OCI-LY1 (cell line): ENCODE measurements at regions not wholly inside any gene's neighbourhood (a gene's known extent, or its start where the extent isn't known, plus 50 kb on each side); places are given as distances from the start of the nearest gene placed in this dataset.

ENCODE experiments used
- H2AFZ ChIP-seq: fragments of 200-600 bp; sonication (generic), shearing (Covaris generic); 2 replicates; pipeline ENCODE4 v1.6.0; 2014; ENCODE audit warnings: antibody characterized with exemption, mild to moderate bottlenecking, low read length
- H3F3A ChIP-seq: fragments of 200-600 bp; sonication (generic), shearing (Covaris generic); 2 replicates; pipeline ENCODE4 v1.6.0; 2014; ENCODE audit warnings: mild to moderate bottlenecking, antibody characterized with exemption, low read length, moderate library complexity; ENCODE audit not compliant: insufficient read depth
- H3K27ac ChIP-seq: fragments of 200-600 bp; sonication (generic); 2 replicates; pipeline ENCODE4 v1.5.1; 2014; ENCODE audit warnings: low read length, mixed run types, mild to moderate bottlenecking, low read depth; ENCODE audit not compliant: poor library complexity, severe bottlenecking
- H3K27me3 ChIP-seq: fragments of 200-600 bp; sonication (generic); 2 replicates; pipeline ENCODE4 v1.6.0; 2014; ENCODE audit warnings: antibody characterized with exemption, mild to moderate bottlenecking, low read length, moderate library complexity; ENCODE audit not compliant: insufficient read depth
- H3K36me3 ChIP-seq: fragments of 200-600 bp; sonication (generic); 2 replicates; pipeline ENCODE4 v1.6.1; 2014; ENCODE audit warnings: mild to moderate bottlenecking, antibody characterized with exemption, low read length, moderate library complexity, mixed read lengths; ENCODE audit not compliant: insufficient read depth
- H3K4me1 ChIP-seq: fragments of 200-600 bp; sonication (generic); 2 replicates; pipeline ENCODE4 v1.5.1; 2014; ENCODE audit warnings: mild to moderate bottlenecking, low read length, moderate library complexity; ENCODE audit not compliant: insufficient read depth, severe bottlenecking
- H3K4me2 ChIP-seq: fragments of 200-600 bp; sonication (generic), shearing (Covaris generic); 2 replicates; pipeline ENCODE4 v1.6.1; 2014; ENCODE audit warnings: low read length
- H3K4me3 ChIP-seq: fragments of 200-600 bp; sonication (generic); 2 replicates; pipeline ENCODE4 v1.5.1; 2014; ENCODE audit warnings: low read length, low read depth, mild to moderate bottlenecking, mixed read lengths; ENCODE audit not compliant: poor library complexity, severe bottlenecking
- H3K79me2 ChIP-seq: fragments of 200-600 bp; shearing (Covaris generic); 2 replicates; pipeline ENCODE4 v1.6.1; 2016; ENCODE audit warnings: mixed run types, low read length, mixed read lengths; ENCODE audit not compliant: insufficient read depth
- H3K9ac ChIP-seq: fragments of 200-600 bp; sonication (generic), shearing (Covaris generic); 2 replicates; pipeline ENCODE4 v1.6.1; 2014; ENCODE audit warnings: mild to moderate bottlenecking, low read length, mixed read lengths
- H3K9me2 ChIP-seq: fragments of 200-600 bp; sonication (generic), shearing (Covaris generic); 2 replicates; pipeline ENCODE4 v1.6.1; 2014; ENCODE audit warnings: low read depth, mild to moderate bottlenecking, low read length, mixed read lengths
- H3K9me3 ChIP-seq: fragments of 200-600 bp; shearing (Covaris generic); 2 replicates; pipeline ENCODE4 v1.6.1; 2014; ENCODE audit warnings: low read length, mixed read lengths
- H4K20me1 ChIP-seq: fragments of 200-600 bp; sonication (generic), shearing (Covaris generic); 2 replicates; pipeline ENCODE4 v1.6.0; 2016; ENCODE audit warnings: mild to moderate bottlenecking, low read length; ENCODE audit not compliant: insufficient read depth
- EZH2 ChIP-seq: fragments of 200-600 bp; sonication (generic), shearing (Covaris generic); IDR thresholded peaks from 2 replicates; pipeline ENCODE4 v1.8.0; 2017; ENCODE audit warnings: borderline replicate concordance, mixed run types, mild to moderate bottlenecking, antibody characterized with exemption, low read length, moderate library complexity, mixed read lengths
- TF ChIP-seq, protein P1 (sequence below): fragments of 200-600 bp; sonication (generic), shearing (Covaris generic); IDR thresholded peaks from 2 replicates; pipeline ENCODE4 v1.5.1; 2017; ENCODE audit warnings: mild to moderate bottlenecking, antibody characterized with exemption, low read length, moderate library complexity, mixed read lengths

DNA sequence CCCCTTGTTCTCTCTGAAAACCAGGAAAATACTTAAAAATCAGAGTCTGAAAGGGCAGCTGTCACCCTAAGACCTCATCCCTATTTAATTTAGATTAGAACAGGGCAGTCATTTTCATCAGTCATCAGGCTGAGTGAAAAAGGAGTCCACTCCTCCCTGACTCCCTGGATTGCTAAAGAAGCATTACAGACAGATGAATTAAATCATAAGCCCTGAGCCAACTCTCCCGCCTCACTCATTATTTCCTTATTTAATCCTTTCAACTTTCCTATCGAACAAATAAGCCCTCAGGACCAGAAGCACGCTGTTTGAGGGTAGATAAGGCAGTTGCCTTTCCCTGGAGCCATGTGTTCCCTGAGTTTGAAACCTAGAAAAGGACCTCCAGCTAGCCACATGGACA lies 201.9 kb upstream of the ANKRD55 start:
- H2AFZ ChIP-seq = no peak overlapping the region
- no peak overlapping the region for H3K9ac ChIP-seq
- H3K36me3 ChIP-seq = no peaks in the 10 kb centered on the region
- H3K27ac ChIP-seq = no peak overlapping the region
- no peaks in the 10 kb centered on the region for H3K9me2 ChIP-seq
- H3K4me1 ChIP-seq = no peaks in the 10 kb centered on the region
- H3K79me2 ChIP-seq = no peaks in the 10 kb centered on the region
- no peak overlapping the region for H3K4me2 ChIP-seq
- no peak overlapping the region for H3K4me3 ChIP-seq
- TF ChIP-seq, protein P1, sequence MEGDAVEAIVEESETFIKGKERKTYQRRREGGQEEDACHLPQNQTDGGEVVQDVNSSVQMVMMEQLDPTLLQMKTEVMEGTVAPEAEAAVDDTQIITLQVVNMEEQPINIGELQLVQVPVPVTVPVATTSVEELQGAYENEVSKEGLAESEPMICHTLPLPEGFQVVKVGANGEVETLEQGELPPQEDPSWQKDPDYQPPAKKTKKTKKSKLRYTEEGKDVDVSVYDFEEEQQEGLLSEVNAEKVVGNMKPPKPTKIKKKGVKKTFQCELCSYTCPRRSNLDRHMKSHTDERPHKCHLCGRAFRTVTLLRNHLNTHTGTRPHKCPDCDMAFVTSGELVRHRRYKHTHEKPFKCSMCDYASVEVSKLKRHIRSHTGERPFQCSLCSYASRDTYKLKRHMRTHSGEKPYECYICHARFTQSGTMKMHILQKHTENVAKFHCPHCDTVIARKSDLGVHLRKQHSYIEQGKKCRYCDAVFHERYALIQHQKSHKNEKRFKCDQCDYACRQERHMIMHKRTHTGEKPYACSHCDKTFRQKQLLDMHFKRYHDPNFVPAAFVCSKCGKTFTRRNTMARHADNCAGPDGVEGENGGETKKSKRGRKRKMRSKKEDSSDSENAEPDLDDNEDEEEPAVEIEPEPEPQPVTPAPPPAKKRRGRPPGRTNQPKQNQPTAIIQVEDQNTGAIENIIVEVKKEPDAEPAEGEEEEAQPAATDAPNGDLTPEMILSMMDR = no peak
- no peak for TF ChIP-seq EZH2
- H3F3A ChIP-seq = no peaks in the 10 kb centered on the region
- H4K20me1 ChIP-seq = no peaks in the 10 kb centered on the region
- H3K9me3 ChIP-seq = no peaks in the 10 kb centered on the region
- H3K27me3 ChIP-seq = no peaks in the 10 kb centered on the region

DNA sequence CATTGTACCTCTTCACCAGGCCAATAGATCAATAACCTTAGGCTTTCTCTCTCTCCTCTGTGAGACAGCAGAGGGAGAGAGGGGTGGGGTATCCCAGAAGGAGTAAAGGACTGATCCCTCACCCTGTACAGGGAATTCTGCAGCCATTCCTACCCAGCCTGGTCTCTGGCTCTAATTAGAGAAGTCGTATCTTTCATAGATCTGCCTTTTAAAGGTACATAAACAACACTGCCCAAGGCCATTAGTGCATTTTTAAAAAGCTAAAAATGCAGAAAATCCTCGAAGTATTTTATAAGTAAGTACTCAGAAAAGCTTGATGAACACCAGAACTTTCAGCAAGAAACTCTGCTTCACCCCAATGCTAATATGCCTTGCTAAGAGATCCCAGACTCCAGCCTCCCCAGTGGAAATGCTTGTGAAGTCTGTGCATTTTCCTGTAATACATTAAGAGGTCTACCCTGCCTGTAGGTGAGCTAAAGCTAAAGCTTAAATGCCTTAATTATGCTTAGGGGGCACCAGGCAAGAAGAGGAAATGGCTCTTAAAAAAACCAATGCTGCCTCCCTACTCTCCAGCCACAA lies 200.0 kb upstream of the ANKRD55 start:
- no peaks in the 10 kb centered on the region for H3K27me3 ChIP-seq
- no peaks in the 10 kb centered on the region for H4K20me1 ChIP-seq
- H3K27ac ChIP-seq = no peak overlapping the region
- H3K9me2 ChIP-seq = no peaks in the 10 kb centered on the region
- no peak overlapping the region for H2AFZ ChIP-seq
- no peaks in the 10 kb centered on the region for H3K36me3 ChIP-seq
- no peaks in the 10 kb centered on the region for H3F3A ChIP-seq
- H3K9me3 ChIP-seq = no peaks in the 10 kb centered on the region
- H3K4me1 ChIP-seq = peaks cover 10% of the 10 kb centered on the region
- H3K79me2 ChIP-seq = no peaks in the 10 kb centered on the region
- TF ChIP-seq EZH2 = no peak
- TF ChIP-seq, protein P1 = no peak
- H3K9ac ChIP-seq = no peak overlapping the region
- no peak overlapping the region for H3K4me3 ChIP-seq
- H3K4me2 ChIP-seq = no peak overlapping the region

DNA sequence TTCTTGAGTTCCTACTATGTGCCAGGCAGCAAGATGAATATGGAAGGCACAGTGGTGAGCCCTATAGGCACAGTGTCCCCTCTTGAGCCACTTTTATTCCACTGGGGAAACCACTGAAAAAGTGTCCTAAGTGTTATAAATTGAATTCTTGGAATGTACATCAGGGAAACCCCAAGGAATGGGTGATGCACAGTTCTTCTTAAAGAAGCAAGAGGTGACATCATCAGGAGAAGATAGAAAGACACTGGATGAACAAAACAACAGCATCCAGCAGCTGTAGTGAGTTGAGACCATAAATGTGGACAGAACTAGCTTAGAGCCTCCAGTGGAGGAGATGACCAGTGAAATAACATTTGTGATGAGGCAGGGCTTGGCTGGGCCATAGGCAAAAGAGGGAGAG lies 199.2 kb upstream of the ANKRD55 start:
- no peaks in the 10 kb centered on the region for H3K9me2 ChIP-seq
- no peaks in the 10 kb centered on the region for H3K9me3 ChIP-seq
- no peak overlapping the region for H3K27ac ChIP-seq
- H3K4me3 ChIP-seq = no peak overlapping the region
- TF ChIP-seq, protein P1 = no peak
- no peak for TF ChIP-seq EZH2
- H3K36me3 ChIP-seq = no peaks in the 10 kb centered on the region
- no peaks in the 10 kb centered on the region for H3F3A ChIP-seq
- H3K79me2 ChIP-seq = no peaks in the 10 kb centered on the region
- H3K9ac ChIP-seq = no peak overlapping the region
- no peaks in the 10 kb centered on the region for H3K27me3 ChIP-seq
- peaks cover 10% of the 10 kb centered on the region for H3K4me1 ChIP-seq
- no peak overlapping the region for H3K4me2 ChIP-seq
- no peaks in the 10 kb centered on the region for H4K20me1 ChIP-seq
- no peak overlapping the region for H2AFZ ChIP-seq
